A673 (cell line): ENCODE measurements at regions not wholly inside any gene's neighbourhood (a gene's known extent, or its start where the extent isn't known, plus 50 kb on each side); places are given as distances from the start of the nearest gene placed in this dataset.

Source experiments
- BruUV-seq: library from RNA; stranded (reverse); fragments of 400-500 nt; replicated peaks from 2 replicates; lab custom pipeline; 2021; lab: Mats Ljungman, UMichigan
- CTCF ChIA-PET: fragments of 300-600 bp; sonication (Branson Sonifier 250); formaldehyde crosslinking; loops from one replicate; lab custom pipeline; 2022; ENCODE audit warnings: antibody characterized with exemption; lab: Charles Lee
- POLR2A ChIA-PET: fragments of 300-600 bp; sonication (Branson Sonifier 250); formaldehyde crosslinking; loops from one replicate; lab custom pipeline; 2022; ENCODE audit warnings: antibody characterized with exemption; ENCODE audit not compliant: low non-redundant PET; lab: Charles Lee
- DNase-seq: peaks from one replicate; pipeline ENCODE4 v3.0.0-alpha.2; 2015; ENCODE audit warnings: low spot score
- H3K27ac ChIP-seq: fragments of 200-600 bp; sonication (generic); 2 replicates; pipeline ENCODE4 v1.5.1; 2016; ENCODE audit warnings: mixed run types, low read depth, mild to moderate bottlenecking, mixed read lengths, antibody characterized with exemption, low read length; ENCODE audit not compliant: poor library complexity, severe bottlenecking
- H3K27me3 ChIP-seq: fragments of 200-600 bp; sonication (generic); replicated peaks from 2 replicates; pipeline ENCODE4 v1.6.1; 2017; ENCODE audit warnings: mixed run types, low read depth, mild to moderate bottlenecking, mixed read lengths, antibody characterized with exemption, low read length; ENCODE audit not compliant: insufficient read depth, poor library complexity
- H3K36me3 ChIP-seq: fragments of 200-600 bp; sonication (generic); 2 replicates; pipeline ENCODE4 v1.6.1; 2016; ENCODE audit warnings: mixed run types, mild to moderate bottlenecking, mixed read lengths, antibody characterized with exemption, low read length; ENCODE audit not compliant: insufficient read depth, poor library complexity, severe bottlenecking
- H3K4me1 ChIP-seq: fragments of 200-600 bp; sonication (generic); 2 replicates; pipeline ENCODE4 v1.6.1; 2017; ENCODE audit warnings: mixed run types, mild to moderate bottlenecking, mixed read lengths, antibody characterized with exemption, low read length; ENCODE audit not compliant: insufficient read depth, poor library complexity, severe bottlenecking
- H3K4me3 ChIP-seq: fragments of 200-600 bp; sonication (generic); 2 replicates; pipeline ENCODE4 v1.5.1; 2016; ENCODE audit warnings: low read depth, mixed run types, mild to moderate bottlenecking, mixed read lengths, low read length; ENCODE audit not compliant: poor library complexity, severe bottlenecking
- H3K9me3 ChIP-seq: fragments of 200-600 bp; sonication (generic); 2 replicates; pipeline ENCODE4 v1.6.1; 2016; ENCODE audit warnings: mixed run types, low read depth, mild to moderate bottlenecking, mixed read lengths, antibody characterized with exemption, low read length; ENCODE audit not compliant: poor library complexity, severe bottlenecking
- EZH2 ChIP-seq: fragments of 200-600 bp; sonication (generic); IDR thresholded peaks from 2 replicates; pipeline ENCODE4 v1.6.1; 2017; ENCODE audit warnings: borderline replicate concordance, low read depth, mild to moderate bottlenecking, mixed read lengths, antibody characterized with exemption, low read length; ENCODE audit not compliant: poor library complexity, severe bottlenecking
- intact Hi-C: fragments of 100-400 bp; cut with micrococcal nuclease; formaldehyde crosslinking; loops from one replicate; pipeline ENCODE4 v1.10.0; 2022; ENCODE audit not compliant: unreplicated experiment
- TF ChIP-seq, protein P1 (sequence below): fragments of 300-800, 200-600 bp; sonication (generic); conservative IDR thresholded peaks from 2 replicates; pipeline ENCODE4 v1.5.1; 2017; ENCODE audit warnings: low read depth, mild to moderate bottlenecking, antibody characterized with exemption, low read length, moderate library complexity, mixed read lengths

DNA sequence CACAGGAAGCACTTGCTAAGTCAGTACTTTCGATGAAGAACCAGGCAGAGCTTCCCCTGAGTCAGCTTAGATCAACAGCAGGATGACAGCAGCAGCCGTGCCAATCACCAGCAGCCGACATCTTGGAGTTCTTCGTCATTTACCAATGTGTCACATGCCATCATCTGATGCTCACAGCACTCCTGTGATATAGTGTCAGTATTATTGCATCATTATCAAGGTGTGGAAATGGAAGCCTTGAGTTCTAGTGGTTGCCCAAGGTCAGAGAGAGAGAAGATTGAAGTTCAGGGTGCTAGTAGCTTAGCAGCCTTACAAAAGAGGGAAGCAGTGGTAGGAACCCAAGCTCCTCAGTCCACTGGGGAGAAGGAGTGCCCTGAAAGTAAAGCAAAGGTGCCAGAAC, 331.5 kb downstream of the ZNF536 start:
- no peak overlapping the region for H3K27ac ChIP-seq
- no peaks in the 10 kb centered on the region for H3K27me3 ChIP-seq
- H3K36me3 ChIP-seq = no peaks in the 10 kb centered on the region
- H3K4me3 ChIP-seq = no peak overlapping the region
- CTCF ChIA-PET = no interaction called here
- POLR2A ChIA-PET = no interaction called here
- BruUV-seq = no TSS peak
- no peaks in the 10 kb centered on the region for H3K9me3 ChIP-seq
- no peak for DNase-seq
- TF ChIP-seq, protein P1, sequence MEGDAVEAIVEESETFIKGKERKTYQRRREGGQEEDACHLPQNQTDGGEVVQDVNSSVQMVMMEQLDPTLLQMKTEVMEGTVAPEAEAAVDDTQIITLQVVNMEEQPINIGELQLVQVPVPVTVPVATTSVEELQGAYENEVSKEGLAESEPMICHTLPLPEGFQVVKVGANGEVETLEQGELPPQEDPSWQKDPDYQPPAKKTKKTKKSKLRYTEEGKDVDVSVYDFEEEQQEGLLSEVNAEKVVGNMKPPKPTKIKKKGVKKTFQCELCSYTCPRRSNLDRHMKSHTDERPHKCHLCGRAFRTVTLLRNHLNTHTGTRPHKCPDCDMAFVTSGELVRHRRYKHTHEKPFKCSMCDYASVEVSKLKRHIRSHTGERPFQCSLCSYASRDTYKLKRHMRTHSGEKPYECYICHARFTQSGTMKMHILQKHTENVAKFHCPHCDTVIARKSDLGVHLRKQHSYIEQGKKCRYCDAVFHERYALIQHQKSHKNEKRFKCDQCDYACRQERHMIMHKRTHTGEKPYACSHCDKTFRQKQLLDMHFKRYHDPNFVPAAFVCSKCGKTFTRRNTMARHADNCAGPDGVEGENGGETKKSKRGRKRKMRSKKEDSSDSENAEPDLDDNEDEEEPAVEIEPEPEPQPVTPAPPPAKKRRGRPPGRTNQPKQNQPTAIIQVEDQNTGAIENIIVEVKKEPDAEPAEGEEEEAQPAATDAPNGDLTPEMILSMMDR = no peak
- no peak for TF ChIP-seq EZH2
- intact Hi-C loops = no loop called here
- H3K4me1 ChIP-seq = no peaks in the 10 kb centered on the region

DNA sequence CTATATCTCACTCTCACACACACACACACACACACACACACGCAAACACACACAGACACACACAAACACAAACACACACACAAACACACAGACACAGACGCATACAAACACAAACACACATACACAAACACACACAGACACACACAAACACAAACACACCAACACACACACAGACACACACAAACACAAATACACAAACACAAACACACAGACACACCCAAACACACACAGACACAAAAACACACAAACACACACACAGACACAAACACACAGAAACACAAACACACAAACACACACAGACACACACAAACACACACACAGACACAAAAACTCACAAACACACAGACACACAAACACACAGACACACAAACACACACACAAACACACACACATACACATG, 329.0 kb downstream of the ZNF536 start:
- intact Hi-C loops = no loop called here
- Histone ChIP-seq H3K4me3 (no peak overlapping the region), H3K27ac (no peak overlapping the region), H3K4me1 (no peaks in the 10 kb centered on the region), H3K27me3 (no peaks in the 10 kb centered on the region), H3K36me3 (no peaks in the 10 kb centered on the region), H3K9me3 (no peaks in the 10 kb centered on the region)
- DNase-seq = no peak
- ChIA-PET POLR2A (no interaction called here), CTCF (no interaction called here)
- TF ChIP-seq, protein P1 = no peak
- no peak for TF ChIP-seq EZH2
- no TSS peak for BruUV-seq

DNA sequence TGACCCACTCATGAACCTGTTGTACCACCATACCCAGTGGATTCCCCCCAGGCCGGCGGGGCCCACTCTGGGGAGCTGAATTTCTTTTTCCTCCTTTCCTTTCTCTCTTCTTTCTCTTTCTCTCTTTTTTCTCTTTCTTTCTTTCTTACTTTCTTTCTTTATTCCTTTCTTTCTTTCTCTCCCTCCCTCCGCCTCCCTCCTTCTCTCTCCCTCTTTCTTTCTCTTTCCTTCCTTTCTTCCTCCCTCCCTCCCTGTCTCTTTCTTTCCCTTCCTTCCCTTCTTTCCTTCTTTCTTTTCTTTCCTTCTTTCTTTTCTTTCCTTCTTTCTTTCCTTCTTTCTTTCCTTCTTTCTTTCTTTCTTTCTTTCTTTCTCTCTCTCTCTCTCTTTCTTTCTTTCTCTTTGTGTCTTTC, 327.7 kb downstream of the ZNF536 start:
- Histone ChIP-seq H3K27ac (no peak overlapping the region), H3K4me1 (no peaks in the 10 kb centered on the region), H3K4me3 (no peak overlapping the region), H3K27me3 (no peaks in the 10 kb centered on the region), H3K9me3 (no peaks in the 10 kb centered on the region), H3K36me3 (no peaks in the 10 kb centered on the region)
- BruUV-seq = no TSS peak
- intact Hi-C loops = loop anchor here (10.0 kb wide), 1 partner anchor 645 kb away; the partner anchor contains the start of gene TSHZ3
- DNase-seq = no peak
- CTCF ChIA-PET = no interaction called here
- POLR2A ChIA-PET = no interaction called here
- TF ChIP-seq, protein P1 = no peak
- TF ChIP-seq EZH2 = no peak
